WTC11 (cell line): ENCODE measurements at regions not wholly inside any gene's neighbourhood (a gene's known extent, or its start where the extent isn't known, plus 50 kb on each side); places are given as distances from the start of the nearest gene placed in this dataset.
"Not testable (repeated sequence)": the region's sequence is repeated elsewhere in the genome, so short reads cannot be mapped to it uniquely, and the experiment has no call there.

ENCODE experiments used
- ATAC-seq: fragments of 200-7000 bp; cut with Tn5 transposase; 2 replicates; pipeline ENCODE4 v1.10.0; 2021; ENCODE audit warnings: mild to moderate bottlenecking, moderate library complexity
- CTCF ChIA-PET: fragments of 300-600 bp; sonication (Branson Sonifier 250); formaldehyde crosslinking; loops from one replicate; lab custom pipeline; 2021; ENCODE audit warnings: antibody characterized with exemption; lab: Charles Lee
- POLR2A ChIA-PET: fragments of 350-600 bp; sonication (Branson Sonifier 250); formaldehyde crosslinking; loops from one replicate; lab custom pipeline; 2021; ENCODE audit warnings: antibody characterized with exemption; lab: Charles Lee
- DNase-seq: peaks from one replicate; pipeline ENCODE4 v3.0.0; 2021; ENCODE audit warnings: low spot score
- H3K27ac Mint-ChIP-seq: 2 replicates; pipeline ENCODE4 v1.8.0; 2021; ENCODE audit warnings: mixed read lengths
- H3K27me3 Mint-ChIP-seq: 2 replicates; pipeline ENCODE4 v1.8.0; 2021; ENCODE audit warnings: low read depth, mild to moderate bottlenecking, moderate library complexity, mixed read lengths
- H3K36me3 Mint-ChIP-seq: 2 replicates; pipeline ENCODE4 v1.8.0; 2021; ENCODE audit warnings: mixed read lengths
- H3K4me1 Mint-ChIP-seq: 2 replicates; pipeline ENCODE4 v1.8.0; 2022; ENCODE audit warnings: mixed read lengths
- H3K4me3 Mint-ChIP-seq: 2 replicates; pipeline ENCODE4 v1.8.0; 2021; ENCODE audit warnings: mild to moderate bottlenecking, moderate library complexity, mixed read lengths
- H3K9me3 Mint-ChIP-seq: 2 replicates; pipeline ENCODE4 v1.8.0; 2021; ENCODE audit warnings: mixed read lengths
- ATF1 ChIP-seq: sonication (generic); formaldehyde crosslinking; IDR thresholded peaks from 2 replicates; pipeline ENCODE4 v1.8.1; 2023; ENCODE audit warnings: mild to moderate bottlenecking, moderate library complexity, missing genetic modification reagents
- CREM ChIP-seq: sonication (generic); formaldehyde crosslinking; IDR thresholded peaks from 2 replicates; pipeline ENCODE4 v1.8.1; 2022; ENCODE audit warnings: mild to moderate bottlenecking, missing genetic modification reagents, moderate library complexity
- JAZF1 ChIP-seq: fragments of 250-450 bp; sonication (Bioruptor Pico); IDR thresholded peaks from 2 replicates; pipeline ENCODE4 v1.9.0; 2021; ENCODE audit warnings: moderate library complexity, mild to moderate bottlenecking, inconsistent platforms
- NFYB ChIP-seq: sonication (generic); formaldehyde crosslinking; conservative IDR thresholded peaks from 2 replicates; pipeline ENCODE4 v1.8.0; 2022; ENCODE audit warnings: low read depth, missing genetic modification reagents
- PRRX2 ChIP-seq: fragments of 250-450 bp; sonication (Bioruptor Pico); IDR thresholded peaks from 2 replicates; pipeline ENCODE4 v1.8.0; 2021; ENCODE audit warnings: mild to moderate bottlenecking
- SOX15 ChIP-seq: fragments of 250-450 bp; sonication (Bioruptor Pico); IDR thresholded peaks from 2 replicates; pipeline ENCODE4 v1.9.0; 2021; ENCODE audit warnings: mild to moderate bottlenecking
- TCF7 ChIP-seq: sonication (generic); formaldehyde crosslinking; IDR thresholded peaks from 2 replicates; pipeline ENCODE4 v1.8.0; 2022; ENCODE audit warnings: mild to moderate bottlenecking, low read depth, missing genetic modification reagents, moderate library complexity
- TP53 ChIP-seq: sonication (generic); formaldehyde crosslinking; IDR thresholded peaks from 2 replicates; pipeline ENCODE4 v1.8.1; 2023; ENCODE audit warnings: mild to moderate bottlenecking, missing genetic modification reagents
- ZNF121 ChIP-seq: sonication (generic); formaldehyde crosslinking; IDR thresholded peaks from 2 replicates; pipeline ENCODE4 v1.8.0; 2023; ENCODE audit warnings: missing genetic modification reagents
- ZNF232 ChIP-seq: sonication (generic); formaldehyde crosslinking; IDR thresholded peaks from 2 replicates; pipeline ENCODE4 v1.8.0; 2022; ENCODE audit warnings: mild to moderate bottlenecking, missing genetic modification reagents
- ZNF317 ChIP-seq: sonication (generic); formaldehyde crosslinking; IDR thresholded peaks from 2 replicates; pipeline ENCODE4 v1.8.1; 2023; ENCODE audit warnings: low read depth, mild to moderate bottlenecking, moderate library complexity, missing genetic modification reagents, borderline replicate concordance
- TF ChIP-seq, protein P1 (sequence below): fragments of 200-600 bp; IDR thresholded peaks from 2 replicates; pipeline ENCODE4 v1.8.0; 2022; ENCODE audit warnings: antibody characterized with exemption
- TF ChIP-seq, protein P2 (sequence below): sonication (generic); formaldehyde crosslinking; IDR thresholded peaks from 2 replicates; pipeline ENCODE4 v1.8.0; 2022; ENCODE audit warnings: mild to moderate bottlenecking, missing genetic modification reagents
- TF ChIP-seq, protein P3 (sequence below): sonication (generic); formaldehyde crosslinking; IDR thresholded peaks from 2 replicates; pipeline ENCODE4 v1.8.0; 2023; ENCODE audit warnings: missing genetic modification reagents, mild to moderate bottlenecking, borderline replicate concordance
- TF ChIP-seq, protein P4 (sequence below): fragments of 250-450 bp; sonication (Bioruptor Pico); IDR thresholded peaks from 2 replicates; pipeline ENCODE4 v1.9.0; 2021; ENCODE audit warnings: mild to moderate bottlenecking
- TF ChIP-seq, protein P5 (sequence below): fragments of 250-450 bp; sonication (Bioruptor Pico); IDR thresholded peaks from 2 replicates; pipeline ENCODE4 v2.1.2; 2022; ENCODE audit warnings: mild to moderate bottlenecking, moderate library complexity
- TF ChIP-seq, protein P6 (sequence below): sonication (generic); formaldehyde crosslinking; IDR thresholded peaks from 2 replicates; pipeline ENCODE4 v1.8.0; 2022; ENCODE audit warnings: mild to moderate bottlenecking, missing genetic modification reagents

DNA sequence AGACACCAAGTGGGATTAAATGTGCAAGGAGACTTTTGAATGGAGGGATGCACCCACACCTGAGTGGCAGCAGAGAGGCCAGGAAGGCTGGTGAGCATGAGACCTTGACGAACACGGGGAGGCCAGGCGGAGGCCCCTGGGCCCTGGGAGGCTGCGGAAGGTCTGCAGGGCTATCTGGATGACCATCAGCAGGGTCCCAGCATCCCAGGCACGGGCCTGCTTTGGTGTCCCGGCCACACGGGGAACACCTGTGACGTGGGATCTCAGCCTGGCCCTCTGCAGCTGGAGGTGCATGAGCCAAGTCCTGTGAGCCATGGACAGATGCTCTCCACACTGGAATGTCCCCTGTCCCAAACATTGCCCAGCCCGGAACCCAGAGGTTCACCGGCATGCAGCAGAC is 174.0 kb upstream of the FOXD4L5 start:
- peaks cover 64% of the 10 kb centered on the region for H3K36me3 Mint-ChIP-seq
- TF ChIP-seq, protein P1, sequence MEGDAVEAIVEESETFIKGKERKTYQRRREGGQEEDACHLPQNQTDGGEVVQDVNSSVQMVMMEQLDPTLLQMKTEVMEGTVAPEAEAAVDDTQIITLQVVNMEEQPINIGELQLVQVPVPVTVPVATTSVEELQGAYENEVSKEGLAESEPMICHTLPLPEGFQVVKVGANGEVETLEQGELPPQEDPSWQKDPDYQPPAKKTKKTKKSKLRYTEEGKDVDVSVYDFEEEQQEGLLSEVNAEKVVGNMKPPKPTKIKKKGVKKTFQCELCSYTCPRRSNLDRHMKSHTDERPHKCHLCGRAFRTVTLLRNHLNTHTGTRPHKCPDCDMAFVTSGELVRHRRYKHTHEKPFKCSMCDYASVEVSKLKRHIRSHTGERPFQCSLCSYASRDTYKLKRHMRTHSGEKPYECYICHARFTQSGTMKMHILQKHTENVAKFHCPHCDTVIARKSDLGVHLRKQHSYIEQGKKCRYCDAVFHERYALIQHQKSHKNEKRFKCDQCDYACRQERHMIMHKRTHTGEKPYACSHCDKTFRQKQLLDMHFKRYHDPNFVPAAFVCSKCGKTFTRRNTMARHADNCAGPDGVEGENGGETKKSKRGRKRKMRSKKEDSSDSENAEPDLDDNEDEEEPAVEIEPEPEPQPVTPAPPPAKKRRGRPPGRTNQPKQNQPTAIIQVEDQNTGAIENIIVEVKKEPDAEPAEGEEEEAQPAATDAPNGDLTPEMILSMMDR, result no peak
- TF ChIP-seq CREM (CRISPR knock-in tag) (no peak), ZNF232 (CRISPR knock-in tag) (no peak)
- TF ChIP-seq, protein P2, sequence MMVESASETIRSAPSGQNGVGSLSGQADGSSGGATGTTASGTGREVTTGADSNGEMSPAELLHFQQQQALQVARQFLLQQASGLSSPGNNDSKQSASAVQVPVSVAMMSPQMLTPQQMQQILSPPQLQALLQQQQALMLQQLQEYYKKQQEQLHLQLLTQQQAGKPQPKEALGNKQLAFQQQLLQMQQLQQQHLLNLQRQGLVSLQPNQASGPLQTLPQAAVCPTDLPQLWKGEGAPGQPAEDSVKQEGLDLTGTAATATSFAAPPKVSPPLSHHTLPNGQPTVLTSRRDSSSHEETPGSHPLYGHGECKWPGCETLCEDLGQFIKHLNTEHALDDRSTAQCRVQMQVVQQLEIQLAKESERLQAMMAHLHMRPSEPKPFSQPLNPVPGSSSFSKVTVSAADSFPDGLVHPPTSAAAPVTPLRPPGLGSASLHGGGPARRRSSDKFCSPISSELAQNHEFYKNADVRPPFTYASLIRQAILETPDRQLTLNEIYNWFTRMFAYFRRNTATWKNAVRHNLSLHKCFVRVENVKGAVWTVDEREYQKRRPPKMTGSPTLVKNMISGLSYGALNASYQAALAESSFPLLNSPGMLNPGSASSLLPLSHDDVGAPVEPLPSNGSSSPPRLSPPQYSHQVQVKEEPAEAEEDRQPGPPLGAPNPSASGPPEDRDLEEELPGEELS, result no peak
- TF ChIP-seq, all 79 proteins: peak for 0
- Mint-ChIP-seq H3K27me3 (peaks cover 18% of the 10 kb centered on the region), H3K4me1 (no peaks in the 10 kb centered on the region), H3K9me3 (peaks cover 45% of the 10 kb centered on the region), H3K27ac (no peak overlapping the region), H3K4me3 (no peak overlapping the region)
- CTCF ChIA-PET, result no interaction called here
- POLR2A ChIA-PET, result no interaction called here
- no peak for ATAC-seq
- no peak for DNase-seq

DNA sequence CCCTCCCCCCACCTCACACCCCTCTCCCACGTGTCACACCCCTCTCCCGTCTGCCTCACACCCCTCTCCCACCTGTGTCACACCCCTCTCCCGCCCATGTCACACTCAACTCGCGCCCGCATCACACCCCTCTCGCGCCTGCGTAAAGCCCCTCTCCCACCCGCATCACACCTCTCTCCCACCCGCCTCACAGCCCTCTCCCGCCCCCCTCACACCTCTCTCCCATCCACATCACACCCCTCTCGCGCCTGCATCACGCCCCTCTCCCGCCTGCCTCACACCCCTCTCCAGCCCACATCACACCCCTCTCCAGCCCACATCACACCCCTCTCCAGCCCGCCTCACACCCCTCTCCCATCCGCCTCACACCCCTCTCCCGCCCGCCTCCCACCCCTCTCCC is 173.5 kb upstream of the FOXD4L5 start:
- DNase-seq (no peak), ATAC-seq (no peak)
- ChIA-PET CTCF (no interaction called here), POLR2A (no interaction called here)
- Mint-ChIP-seq H3K9me3 (peaks cover 43% of the 10 kb centered on the region), H3K4me3 (no peak overlapping the region), H3K27ac (no peak overlapping the region), H3K4me1 (no peaks in the 10 kb centered on the region), H3K27me3 (peaks cover 13% of the 10 kb centered on the region), H3K36me3 (peaks cover 63% of the 10 kb centered on the region)
- no peak for TF ChIP-seq ZNF121 (CRISPR knock-in tag)
- no peak for TF ChIP-seq ZNF232 (CRISPR knock-in tag)
- TF ChIP-seq, protein P3, sequence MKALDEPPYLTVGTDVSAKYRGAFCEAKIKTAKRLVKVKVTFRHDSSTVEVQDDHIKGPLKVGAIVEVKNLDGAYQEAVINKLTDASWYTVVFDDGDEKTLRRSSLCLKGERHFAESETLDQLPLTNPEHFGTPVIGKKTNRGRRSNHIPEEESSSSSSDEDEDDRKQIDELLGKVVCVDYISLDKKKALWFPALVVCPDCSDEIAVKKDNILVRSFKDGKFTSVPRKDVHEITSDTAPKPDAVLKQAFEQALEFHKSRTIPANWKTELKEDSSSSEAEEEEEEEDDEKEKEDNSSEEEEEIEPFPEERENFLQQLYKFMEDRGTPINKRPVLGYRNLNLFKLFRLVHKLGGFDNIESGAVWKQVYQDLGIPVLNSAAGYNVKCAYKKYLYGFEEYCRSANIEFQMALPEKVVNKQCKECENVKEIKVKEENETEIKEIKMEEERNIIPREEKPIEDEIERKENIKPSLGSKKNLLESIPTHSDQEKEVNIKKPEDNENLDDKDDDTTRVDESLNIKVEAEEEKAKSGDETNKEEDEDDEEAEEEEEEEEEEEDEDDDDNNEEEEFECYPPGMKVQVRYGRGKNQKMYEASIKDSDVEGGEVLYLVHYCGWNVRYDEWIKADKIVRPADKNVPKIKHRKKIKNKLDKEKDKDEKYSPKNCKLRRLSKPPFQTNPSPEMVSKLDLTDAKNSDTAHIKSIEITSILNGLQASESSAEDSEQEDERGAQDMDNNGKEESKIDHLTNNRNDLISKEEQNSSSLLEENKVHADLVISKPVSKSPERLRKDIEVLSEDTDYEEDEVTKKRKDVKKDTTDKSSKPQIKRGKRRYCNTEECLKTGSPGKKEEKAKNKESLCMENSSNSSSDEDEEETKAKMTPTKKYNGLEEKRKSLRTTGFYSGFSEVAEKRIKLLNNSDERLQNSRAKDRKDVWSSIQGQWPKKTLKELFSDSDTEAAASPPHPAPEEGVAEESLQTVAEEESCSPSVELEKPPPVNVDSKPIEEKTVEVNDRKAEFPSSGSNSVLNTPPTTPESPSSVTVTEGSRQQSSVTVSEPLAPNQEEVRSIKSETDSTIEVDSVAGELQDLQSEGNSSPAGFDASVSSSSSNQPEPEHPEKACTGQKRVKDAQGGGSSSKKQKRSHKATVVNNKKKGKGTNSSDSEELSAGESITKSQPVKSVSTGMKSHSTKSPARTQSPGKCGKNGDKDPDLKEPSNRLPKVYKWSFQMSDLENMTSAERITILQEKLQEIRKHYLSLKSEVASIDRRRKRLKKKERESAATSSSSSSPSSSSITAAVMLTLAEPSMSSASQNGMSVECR, result no peak
- TF ChIP-seq, protein P4, sequence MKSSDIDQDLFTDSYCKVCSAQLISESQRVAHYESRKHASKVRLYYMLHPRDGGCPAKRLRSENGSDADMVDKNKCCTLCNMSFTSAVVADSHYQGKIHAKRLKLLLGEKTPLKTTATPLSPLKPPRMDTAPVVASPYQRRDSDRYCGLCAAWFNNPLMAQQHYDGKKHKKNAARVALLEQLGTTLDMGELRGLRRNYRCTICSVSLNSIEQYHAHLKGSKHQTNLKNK (CRISPR knock-in tag), result no peak
- TF ChIP-seq NFYB (CRISPR knock-in tag), result no peak
- TF ChIP-seq, protein P2, result no peak
- TF ChIP-seq, protein P5, sequence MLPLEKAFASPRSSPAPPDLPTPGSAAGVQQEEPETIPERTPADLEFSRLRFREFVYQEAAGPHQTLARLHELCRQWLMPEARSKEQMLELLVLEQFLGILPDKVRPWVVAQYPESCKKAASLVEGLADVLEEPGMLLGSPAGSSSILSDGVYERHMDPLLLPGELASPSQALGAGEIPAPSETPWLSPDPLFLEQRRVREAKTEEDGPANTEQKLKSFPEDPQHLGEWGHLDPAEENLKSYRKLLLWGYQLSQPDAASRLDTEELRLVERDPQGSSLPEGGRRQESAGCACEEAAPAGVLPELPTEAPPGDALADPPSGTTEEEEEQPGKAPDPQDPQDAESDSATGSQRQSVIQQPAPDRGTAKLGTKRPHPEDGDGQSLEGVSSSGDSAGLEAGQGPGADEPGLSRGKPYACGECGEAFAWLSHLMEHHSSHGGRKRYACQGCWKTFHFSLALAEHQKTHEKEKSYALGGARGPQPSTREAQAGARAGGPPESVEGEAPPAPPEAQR (CRISPR knock-in tag), result no peak
- TF ChIP-seq ZNF317 (CRISPR knock-in tag), result no peak
- TF ChIP-seq, protein P6, sequence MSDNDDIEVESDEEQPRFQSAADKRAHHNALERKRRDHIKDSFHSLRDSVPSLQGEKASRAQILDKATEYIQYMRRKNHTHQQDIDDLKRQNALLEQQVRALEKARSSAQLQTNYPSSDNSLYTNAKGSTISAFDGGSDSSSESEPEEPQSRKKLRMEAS (CRISPR knock-in tag), result no peak
- no peak for TF ChIP-seq JAZF1 (CRISPR knock-in tag)
- no peak for TF ChIP-seq TCF7 (CRISPR knock-in tag)
- no peak for TF ChIP-seq PRRX2 (CRISPR knock-in tag)
- no peak for TF ChIP-seq ATF1 (CRISPR knock-in tag)
- TF ChIP-seq SOX15 (CRISPR knock-in tag), result no peak
- TF ChIP-seq TP53 (CRISPR knock-in tag), result no peak

DNA sequence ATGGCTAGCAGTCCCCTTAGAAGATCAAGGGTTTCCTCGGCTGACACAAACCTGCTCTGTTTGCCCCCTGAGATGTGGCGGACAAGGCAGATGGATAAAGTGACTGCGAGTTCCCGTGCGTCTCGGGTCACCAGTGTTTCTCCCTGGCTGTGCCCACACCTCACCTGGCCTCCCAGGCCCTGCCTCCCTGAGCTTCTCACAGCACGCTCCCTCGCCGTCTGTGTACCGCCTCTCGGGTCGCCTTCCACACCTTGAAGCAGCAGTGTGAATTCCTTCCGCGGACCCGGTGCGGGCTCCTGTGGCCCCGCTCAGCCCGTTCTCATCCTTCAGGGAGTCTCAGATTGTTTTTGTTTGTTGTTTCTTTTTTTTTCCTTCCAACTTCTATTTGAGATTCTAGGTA is 172.0 kb upstream of the FOXD4L5 start:
- Mint-ChIP-seq H3K36me3 (peaks cover 57% of the 10 kb centered on the region), H3K27me3 (peaks cover 14% of the 10 kb centered on the region), H3K9me3 (peaks cover 45% of the 10 kb centered on the region)
- CTCF ChIA-PET, H3K27ac Mint-ChIP-seq, DNase-seq, POLR2A ChIA-PET, H3K4me3 Mint-ChIP-seq, H3K4me1 Mint-ChIP-seq, ATAC-seq: not testable (repeated sequence)
